ENCODE measurements at regions not wholly inside any gene's neighbourhood (a gene's known extent, or its start where the extent isn't known, plus 50 kb on each side); places are given as distances from the start of the nearest gene placed in this dataset.

DNA sequence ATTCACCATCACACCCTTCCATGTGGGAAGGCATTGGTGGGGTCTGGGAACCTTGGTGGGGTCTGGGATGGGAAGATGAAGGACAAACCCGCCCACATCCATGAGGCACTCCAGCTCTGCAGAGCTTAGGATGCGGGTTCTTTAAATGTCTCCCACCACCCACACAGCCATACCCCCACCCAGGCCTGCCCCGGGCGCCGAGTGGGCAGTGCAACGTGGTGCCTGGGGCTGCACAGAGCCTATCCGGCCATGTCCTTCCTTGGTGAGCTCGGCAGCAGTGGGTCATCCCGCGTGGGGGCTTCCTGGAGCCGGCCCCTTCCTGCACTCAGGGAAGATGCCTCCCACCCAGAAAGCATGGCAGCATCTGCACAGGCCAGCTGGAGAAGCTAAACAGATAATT, 163.5 kb upstream of the TCERG1L start:
- intact Hi-C loops (cut with DNase I) = no loop called here
- DNase-seq (ENCODE audit: low spot score) = no peak

DNA sequence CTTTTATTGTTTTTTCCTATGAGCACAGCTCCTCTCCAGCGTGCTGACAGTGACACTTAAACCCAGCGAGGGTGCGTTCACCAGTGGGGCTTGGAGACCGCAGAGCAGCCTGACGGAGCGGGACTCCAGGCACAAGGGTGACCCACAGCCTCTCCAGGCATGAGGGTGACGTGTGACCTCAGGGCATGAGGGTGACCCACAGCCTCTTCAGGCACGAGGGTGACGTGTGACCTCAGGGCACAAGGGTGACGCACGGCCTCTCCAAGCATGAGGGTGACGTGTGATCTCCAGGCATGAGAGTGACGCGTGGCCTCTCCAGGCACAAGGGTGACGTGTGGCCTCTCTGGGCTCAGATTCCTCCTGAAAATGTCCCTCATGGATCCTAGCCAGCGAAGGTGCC, 164.3 kb upstream of the TCERG1L start:
- no peak for DNase-seq (ENCODE audit: low spot score)
- intact Hi-C loops (cut with DNase I) = no loop called here

DNA sequence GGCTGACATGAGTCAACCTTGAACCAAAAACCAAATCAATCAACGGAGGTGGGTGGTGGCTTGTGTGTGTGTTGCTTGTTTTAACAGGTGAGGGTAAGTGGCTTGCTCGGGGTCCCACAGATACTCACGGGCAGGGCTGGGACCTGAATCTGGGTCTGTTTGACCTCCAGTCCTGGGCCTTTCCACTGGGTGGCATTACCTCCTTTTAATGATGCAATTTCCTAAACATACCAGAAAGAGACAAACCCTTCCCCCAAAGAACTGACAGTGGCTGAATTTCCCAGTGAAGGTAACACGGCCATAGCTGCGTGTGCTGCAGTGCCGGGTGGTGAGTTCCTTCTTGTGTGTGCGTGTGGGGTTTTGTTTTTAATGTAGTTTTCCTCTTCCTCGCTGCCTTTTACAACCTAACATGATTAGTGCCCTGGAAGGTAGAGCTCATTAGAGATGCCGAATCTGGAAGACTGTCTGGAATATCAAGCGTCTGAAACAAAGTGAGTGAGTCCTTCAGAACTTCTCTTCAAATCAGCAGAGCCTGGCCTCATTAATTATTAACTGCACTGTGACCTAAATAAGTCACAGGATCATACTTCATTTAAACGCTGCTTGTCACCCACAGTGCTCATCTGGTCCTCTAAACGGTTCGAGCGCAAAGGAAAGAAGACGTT, 166.1 kb upstream of the TCERG1L start:
- intact Hi-C loops (cut with DNase I) = no loop called here
- no peak for DNase-seq (ENCODE audit: low spot score)

DNA sequence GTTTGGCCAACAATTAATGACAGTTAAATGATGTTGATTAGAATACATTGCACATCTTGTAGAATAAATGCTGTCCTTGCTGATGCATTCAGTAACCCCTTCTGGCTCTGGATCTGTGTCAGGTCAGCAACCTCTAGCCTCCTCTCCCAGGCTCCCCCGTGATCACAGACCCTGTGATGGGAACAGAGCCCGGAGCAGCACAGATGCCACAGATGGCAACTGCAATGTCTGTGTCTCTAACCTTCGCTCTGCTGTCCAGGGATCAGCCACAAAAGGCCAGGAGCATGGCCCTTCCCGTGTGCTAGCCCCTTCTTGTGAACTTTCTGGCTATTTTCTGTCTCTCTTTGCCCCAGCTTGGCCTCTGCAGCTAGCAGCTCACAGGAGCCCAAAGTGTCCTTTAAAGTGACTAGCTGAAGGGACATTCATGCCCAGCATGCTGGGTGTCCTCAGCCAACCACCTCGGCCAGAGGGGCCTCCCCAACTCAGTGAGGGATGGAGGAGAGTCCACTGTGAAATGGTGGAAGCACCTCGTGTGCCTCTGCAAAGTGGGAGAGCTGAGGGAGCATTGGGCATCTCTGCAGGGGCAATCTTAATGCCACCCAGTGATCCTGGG, 167.0 kb upstream of the TCERG1L start:
- intact Hi-C loops (cut with DNase I) = no loop called here
- no peak for DNase-seq (ENCODE audit: low spot score)

DNA sequence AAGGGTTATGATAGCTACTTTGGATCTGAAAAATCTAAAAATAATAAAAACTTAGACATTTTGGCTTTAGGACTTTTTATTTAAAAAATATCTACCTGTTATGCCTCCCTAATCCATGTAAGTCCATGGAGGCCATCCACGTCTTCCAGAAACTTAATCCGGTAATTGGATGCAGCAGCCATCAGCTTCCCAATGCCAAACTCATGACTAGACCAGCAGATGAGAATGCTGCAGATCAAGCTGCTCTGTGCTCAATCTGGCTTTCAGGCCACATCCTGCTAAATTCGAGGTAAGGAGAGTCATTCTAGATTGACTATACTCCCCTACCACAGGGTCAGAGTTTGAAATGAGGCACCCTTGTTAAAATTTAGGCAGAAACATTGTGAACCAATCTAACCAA, 168.5 kb upstream of the TCERG1L start:
- no peak for DNase-seq (ENCODE audit: low spot score)
- intact Hi-C loops (cut with DNase I) = no loop called here

DNA sequence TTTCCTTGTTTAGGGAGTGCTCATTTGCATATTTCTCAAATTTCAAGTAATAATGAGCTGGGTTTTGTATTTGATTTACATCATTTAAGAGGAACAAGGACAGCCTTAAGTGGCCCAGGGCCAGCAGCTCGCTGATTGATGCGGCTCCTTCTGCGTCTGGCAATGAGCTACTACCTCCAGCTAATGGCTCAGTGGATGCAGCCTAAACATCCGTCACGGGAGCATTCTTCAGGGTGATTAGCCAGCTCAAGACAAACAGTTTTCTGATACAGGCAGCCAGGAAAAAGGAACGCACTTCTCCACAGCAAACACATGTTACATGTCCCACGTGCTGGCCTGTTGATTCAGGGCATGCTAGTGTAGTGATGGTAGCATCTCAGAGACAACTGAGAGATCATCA, 169.3 kb upstream of the TCERG1L start:
- no peak for DNase-seq (ENCODE audit: low spot score)
- intact Hi-C loops (cut with DNase I) = no loop called here

DNA sequence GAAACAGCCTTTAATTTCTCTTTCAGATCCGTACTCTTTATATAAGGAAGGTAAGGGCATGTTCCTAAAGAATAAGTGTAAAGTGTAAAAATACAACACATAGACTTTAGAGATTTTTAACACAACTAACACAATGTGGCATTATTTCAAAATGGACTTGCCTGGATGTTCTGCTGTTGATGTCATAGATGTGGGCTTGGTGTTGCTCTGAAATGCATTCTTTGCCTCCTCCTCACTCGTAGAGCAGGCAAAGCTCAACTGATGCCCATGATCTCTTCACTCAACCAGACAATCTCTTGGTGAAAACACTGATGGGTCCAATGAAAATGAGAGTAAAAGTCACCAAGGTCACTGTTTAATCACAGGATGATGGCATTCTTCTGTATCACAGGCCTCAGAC, 174.2 kb upstream of the TCERG1L start:
- DNase-seq (ENCODE audit: low spot score) = no peak
- intact Hi-C loops (cut with DNase I) = no loop called here

DNA sequence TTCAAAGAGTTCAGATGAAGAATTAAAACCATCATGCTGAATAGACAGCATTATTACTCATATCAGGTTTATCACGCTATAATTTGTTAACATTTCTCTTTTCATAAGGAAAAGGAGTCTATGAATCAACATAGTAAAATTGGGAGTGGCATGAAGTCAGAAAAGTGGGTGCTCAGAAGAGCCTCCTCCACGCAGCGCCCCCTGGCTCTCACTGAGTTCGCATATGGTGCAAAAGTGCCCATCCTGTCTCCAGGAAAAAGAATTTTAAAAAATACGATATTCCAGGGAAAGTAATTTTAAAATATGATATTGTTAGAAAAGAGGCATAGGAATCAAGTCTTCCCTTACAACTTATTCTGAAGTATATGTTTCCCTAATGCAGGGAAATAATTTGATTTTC, 176.3 kb upstream of the TCERG1L start:
- no peak for DNase-seq (ENCODE audit: low spot score)
- intact Hi-C loops (cut with DNase I) = no loop called here

DNA sequence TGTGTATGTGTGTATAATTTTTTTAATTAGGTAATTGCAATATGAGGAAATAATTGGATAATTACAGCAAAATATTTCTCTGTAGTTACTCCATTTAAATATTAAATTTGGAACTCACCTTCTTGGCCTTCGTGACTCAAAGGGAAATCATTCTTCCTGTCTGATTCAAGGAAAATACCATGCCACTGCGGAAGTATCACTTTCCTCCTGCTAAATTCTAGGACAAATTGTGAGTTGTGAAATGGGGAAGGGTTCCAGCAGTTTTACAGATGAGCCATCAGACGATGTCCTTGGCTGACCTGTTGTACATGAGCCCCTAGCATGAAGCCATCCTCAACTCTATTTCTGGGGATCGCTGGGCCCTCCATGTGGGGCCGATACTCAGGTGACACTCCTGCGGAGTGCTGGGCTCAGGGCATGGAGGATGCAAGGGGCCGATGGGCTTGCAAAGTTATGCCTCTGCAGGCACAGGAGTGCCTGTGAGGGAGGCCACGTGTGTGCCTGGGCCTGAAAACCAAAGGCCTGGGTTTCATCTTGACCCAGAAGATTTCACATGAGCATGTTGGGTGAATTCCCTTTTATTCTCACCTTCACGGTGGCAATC, 179.6 kb upstream of the TCERG1L start:
- intact Hi-C loops (cut with DNase I) = no loop called here
- DNase-seq (ENCODE audit: low spot score) = no peak

DNA sequence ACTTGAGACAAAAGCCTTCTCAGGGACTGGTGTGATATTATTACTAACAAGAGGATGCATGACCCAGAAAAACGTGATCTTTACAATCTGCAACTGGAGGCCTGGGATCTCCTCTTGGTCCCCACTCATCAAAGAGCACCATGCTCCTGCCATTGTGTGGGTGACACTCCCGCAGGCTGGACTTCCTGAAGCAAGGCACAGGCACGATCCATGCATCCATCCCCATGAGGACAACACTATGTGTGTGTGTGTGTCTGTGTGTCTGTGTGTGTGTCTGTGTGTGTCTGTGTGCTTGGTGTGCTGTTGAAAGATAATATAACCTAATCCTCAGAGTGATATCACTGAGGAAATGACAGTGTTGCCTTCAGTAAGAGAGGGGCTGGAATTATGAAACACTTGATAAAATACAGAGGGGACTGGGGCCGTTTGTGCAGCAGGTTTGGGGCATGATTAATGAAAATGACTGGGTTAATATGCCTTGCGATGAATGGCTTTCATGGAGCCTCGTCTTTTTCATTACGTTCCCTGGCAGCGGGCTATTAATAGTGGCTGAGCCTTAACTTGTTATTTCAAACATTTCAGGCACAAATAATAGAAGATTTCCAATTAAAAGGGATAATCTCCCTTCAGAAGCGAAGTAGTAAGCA, 180.8 kb upstream of the TCERG1L start:
- intact Hi-C loops (cut with DNase I) = no loop called here

DNA sequence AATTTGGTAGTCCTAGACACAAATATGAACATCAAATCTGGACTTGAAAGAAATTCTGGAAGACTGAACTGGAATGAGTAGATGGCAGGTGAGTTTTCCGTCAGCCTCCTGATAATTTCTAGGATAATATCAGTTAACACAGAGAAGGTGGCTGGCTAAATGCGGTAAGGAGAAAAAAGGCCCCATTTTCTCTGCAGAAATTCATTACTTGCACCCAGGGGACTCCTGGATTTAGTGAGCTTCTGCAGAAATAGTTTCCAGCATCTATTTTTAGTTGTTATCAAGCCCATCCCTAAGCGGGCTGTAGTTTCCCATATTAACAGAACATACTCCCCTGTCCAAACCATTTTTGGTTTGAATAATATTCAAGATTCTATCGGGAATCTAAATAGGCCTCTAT, 181.9 kb upstream of the TCERG1L start:
- intact Hi-C loops (cut with DNase I) = no loop called here
- no peak for DNase-seq (ENCODE audit: low spot score)

More for the DNA sequence above, 180.8 kb upstream of the TCERG1L start:
- no peak for DNase-seq (ENCODE audit: low spot score)

DNA sequence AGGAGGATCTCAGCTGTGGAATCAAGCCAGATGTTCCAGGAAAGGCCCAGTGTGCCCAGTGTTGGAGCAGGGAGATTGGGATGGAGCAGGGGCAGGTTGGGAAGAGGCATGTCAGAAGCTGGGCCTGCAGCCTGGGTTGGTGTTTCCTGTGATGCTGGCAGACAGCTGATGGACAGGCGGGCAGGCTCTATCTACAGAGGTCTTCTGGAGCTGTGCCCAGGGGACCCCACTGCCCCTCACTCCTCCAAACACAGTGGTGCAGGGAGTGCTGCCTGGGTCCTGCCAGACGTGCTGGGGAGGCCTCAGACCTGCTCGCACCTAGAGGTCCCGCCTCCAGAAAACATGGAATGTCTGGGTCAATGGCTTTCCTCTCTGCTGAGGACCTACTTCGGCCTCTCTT, 182.9 kb upstream of the TCERG1L start:
- peak; percentile 36 for DNase-seq (ENCODE audit: low spot score)
- intact Hi-C loops (cut with DNase I) = no loop called here

DNA sequence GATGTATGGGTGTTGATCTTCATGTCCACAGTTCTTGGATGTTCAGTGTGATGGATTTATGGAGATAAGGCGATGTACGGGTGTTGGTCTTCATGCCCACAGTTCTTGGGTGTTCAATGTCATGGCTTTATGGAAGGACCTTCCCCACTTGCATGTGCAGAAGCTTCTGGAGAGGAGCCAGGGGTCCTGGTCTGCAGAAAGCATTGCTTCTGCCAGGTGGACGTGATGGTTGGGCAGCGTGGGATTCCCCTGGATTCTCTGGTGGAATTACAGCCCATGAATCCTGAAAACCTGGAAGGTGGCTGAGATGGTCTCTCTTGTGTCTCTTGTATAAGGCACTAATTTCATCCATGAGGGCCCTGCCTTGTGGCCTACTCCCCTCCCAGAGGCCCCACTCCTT, 183.7 kb upstream of the TCERG1L start:
- DNase-seq (ENCODE audit: low spot score) = no peak
- intact Hi-C loops (cut with DNase I) = loop anchor here in 1 of 2 donors (5.0 kb wide), 1 partner anchor 1303 kb away; no protein-coding TSS in a partner anchor

DNA sequence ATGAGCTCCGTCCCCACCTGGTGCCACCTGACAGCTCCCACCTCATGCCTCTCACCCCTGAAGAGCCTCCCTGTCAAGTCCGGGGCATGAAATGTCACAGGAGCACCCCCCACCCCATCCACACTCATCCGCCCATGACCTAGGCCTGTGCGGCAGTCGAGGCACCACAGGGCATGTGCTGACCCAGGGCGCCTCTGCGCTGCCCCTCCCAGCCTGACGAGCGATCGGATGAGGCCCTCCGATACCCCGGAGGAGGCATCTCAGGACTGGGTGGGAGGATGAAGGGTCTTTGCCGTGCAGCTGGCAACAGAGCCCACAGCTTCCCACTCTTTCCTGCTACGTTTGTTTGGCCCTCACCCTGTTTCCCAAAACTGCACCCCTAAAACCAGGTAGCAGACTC, 184.4 kb upstream of the TCERG1L start:
- DNase-seq (ENCODE audit: low spot score) = no peak
- intact Hi-C loops (cut with DNase I) = loop anchor here in 1 of 2 donors (5.0 kb wide), 1 partner anchor 1304 kb away; no protein-coding TSS in a partner anchor

DNA sequence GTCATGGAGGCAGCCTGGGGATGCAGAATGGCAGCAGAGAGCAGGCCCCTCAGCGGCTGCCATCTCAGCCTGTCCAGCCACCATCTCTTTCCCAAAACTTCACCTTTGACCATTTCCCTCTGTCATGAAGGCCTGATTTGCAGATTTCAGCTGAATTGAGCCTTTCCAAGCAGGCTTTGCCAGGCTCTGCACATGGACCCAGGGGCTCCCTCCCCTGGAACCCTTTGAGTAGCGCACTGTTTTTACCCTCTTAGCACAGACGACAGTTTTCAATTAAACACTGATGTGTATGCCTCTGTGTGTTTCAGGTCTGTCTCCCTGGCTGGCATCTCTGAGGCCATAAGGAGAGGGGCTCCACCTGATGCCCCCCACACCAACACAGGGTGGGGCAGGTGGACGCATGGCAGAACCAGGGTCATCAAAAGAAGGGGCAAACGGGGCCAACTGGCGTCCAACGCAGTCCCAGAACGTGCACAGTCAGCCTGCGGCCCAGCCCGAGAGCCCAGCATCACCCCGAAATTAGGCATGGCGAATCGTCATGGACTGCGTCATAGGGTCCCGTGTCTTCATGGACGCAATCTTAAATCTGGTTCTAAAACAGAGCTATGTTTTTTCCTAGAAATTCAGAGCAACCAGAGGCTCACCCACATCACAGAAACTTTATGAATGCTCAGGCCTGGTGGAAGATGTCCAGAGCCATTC, 185.0 kb upstream of the TCERG1L start:
- intact Hi-C loops (cut with DNase I) = loop anchor here in 1 of 2 donors (5.0 kb wide), 1 partner anchor 1304 kb away; no protein-coding TSS in a partner anchor
- peak; percentile 38 for DNase-seq (ENCODE audit: low spot score)

DNA sequence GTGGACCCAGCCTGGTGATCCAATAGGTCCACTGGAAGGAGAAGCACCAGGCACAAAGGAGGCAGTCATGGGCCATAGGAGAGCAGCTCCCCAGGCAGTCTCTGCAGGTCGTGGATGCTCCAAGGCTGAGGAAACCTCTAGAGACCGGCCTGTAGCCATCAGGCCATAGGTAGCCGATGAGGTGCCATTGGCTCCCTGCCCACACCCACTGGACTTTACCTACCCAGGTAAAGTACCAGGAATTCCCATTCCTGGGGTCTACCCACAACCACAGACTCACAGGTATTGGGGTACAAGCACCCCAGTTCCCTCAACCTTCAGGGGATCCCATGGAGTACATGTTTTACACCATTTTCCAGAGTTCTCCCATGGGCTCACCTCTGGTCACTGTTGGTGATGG, 188.0 kb upstream of the TCERG1L start:
- no peak for DNase-seq (ENCODE audit: low spot score)
- intact Hi-C loops (cut with DNase I) = loop anchor here in 1 of 2 donors (5.0 kb wide), 1 partner anchor 1307 kb away; no protein-coding TSS in a partner anchor

DNA sequence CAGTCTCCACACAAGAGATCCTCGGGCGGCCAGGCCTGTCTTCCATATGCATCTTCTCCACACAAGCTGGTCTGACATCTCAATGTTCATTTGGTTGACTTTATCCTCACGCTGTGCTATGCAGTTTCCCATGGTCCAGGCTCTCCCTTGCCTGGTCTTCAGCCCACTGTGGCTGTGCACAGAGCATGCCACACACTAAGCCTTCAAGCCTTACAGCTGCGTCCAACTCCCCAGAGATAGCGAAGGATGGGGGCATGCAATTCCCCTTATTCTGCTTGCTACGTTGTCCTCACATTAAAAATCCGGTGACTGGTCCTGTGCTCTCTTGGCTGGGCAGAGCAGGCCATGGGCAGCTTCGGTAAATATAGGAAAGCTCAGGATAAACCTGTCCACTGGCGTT, 188.7 kb upstream of the TCERG1L start:
- no peak for DNase-seq (ENCODE audit: low spot score)
- intact Hi-C loops (cut with DNase I) = no loop called here

DNA sequence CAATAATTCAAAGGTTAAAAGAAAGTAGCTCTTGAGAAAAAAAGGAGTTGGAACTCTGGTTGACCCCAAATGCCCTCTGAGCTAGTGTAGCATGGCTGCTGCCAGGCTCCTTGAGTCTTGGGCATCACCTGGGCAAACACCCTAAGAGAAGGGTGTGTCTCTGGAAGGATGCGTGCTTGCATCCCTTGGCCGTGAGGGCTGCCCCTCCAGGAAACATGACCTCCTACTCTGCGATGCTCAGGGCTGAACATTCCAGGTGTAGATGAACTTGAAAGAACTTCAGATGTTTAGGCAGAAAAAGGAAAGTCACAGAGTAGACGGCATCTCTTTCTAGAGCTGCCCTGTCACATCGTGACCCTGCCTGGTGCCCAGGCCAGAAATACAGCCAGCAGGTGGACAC, 189.4 kb upstream of the TCERG1L start:
- DNase-seq (ENCODE audit: low spot score) = no peak
- intact Hi-C loops (cut with DNase I) = no loop called here

DNA sequence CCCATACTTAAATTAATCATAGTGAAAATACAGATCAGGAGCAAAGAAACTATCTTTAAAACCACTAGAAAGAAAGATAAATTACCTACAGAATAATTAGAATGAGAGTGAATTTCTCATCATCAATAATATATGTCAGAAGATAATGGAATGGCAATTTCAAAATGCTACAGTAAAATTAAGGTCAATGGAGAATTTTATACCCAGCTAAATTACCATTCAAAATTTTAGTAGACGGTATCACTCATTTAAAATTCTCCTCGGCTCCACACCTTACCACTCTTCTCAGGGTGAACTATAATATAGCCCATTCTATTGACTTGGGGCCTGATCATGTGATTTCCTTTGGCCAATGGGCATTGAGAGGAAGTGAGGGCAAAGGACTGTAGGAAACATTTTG, 192.5 kb upstream of the TCERG1L start:
- intact Hi-C loops (cut with DNase I) = no loop called here
- no peak for DNase-seq (ENCODE audit: low spot score)

DNA sequence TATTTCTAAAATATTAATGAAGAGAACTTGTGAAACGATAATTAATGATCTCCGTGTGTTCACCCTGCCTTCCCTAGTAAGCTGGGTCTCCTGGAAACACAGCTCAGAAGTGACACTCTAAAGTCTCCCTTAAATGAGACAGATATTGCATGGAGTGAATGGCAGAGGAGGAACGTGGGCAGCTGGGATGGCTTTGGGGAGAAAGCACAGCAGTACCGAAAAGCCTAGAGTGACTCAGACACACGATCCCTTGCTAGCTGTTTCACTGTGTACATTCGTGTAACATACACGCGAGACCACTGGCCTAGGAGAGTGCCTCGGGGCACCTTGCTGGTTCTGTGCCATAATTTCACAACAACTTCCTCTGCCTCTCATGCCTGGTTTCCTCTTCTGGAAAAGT, 199.9 kb upstream of the TCERG1L start:
- no peak for DNase-seq (ENCODE audit: low spot score)
- intact Hi-C loops (cut with DNase I) = no loop called here

Data from posterior vena cava (tissue), 2 donors.